Spleen (tissue), 11 donors: ENCODE measurements at regions not wholly inside any gene's neighbourhood (a gene's known extent, or its start where the extent isn't known, plus 50 kb on each side); places are given as distances from the start of the nearest gene placed in this dataset.

Experiments
- DNase-seq: peaks from one replicate; pipeline ENCODE4 v3.0.0-alpha.2; 2020
- H3K27ac ChIP-seq, 8 donors: fragments of 200-600 bp; sonication (generic) in 7 of 8; 1 replicate in 4 of 8; 2 replicates in 4 of 8; pipeline versions ENCODE4 v1.5.0 to v1.8.0; 2016 to 2021; ENCODE audit warnings: inconsistent platforms in 4 of 8, mild to moderate bottlenecking in 4 of 8, moderate library complexity in 1 of 8
- H3K27me3 ChIP-seq, 7 donors: fragments of 200-600 bp; sonication (generic) in 6 of 7; replicated peaks in 1 of 7; 1 replicate in 4 of 7; 2 replicates in 3 of 7; pipeline versions ENCODE4 v1.5.0 to v1.8.0; 2016 to 2021; ENCODE audit warnings: inconsistent platforms in 3 of 7, mild to moderate bottlenecking in 1 of 7
- H3K36me3 ChIP-seq, 6 donors: fragments of 200-600 bp; sonication (generic) in 5 of 6; 1 replicate in 4 of 6; 2 replicates in 2 of 6; pipeline versions ENCODE4 v1.5.0 to v1.8.0; 2016 to 2021; ENCODE audit warnings: inconsistent platforms in 2 of 6
- H3K4me1 ChIP-seq, 6 donors: fragments of 200-600 bp; sonication (generic) in 5 of 6; 1 replicate in 3 of 6; 2 replicates in 3 of 6; pipeline versions ENCODE4 v1.5.0 to v1.8.0; 2016 to 2021; ENCODE audit warnings: inconsistent platforms in 3 of 6
- H3K4me3 ChIP-seq, 8 donors: fragments of 200-600 bp; sonication (generic) in 7 of 8; 1 replicate in 4 of 8; 2 replicates in 4 of 8; pipeline versions ENCODE4 v1.5.0 to v1.8.0; 2016 to 2021; ENCODE audit warnings: inconsistent platforms in 4 of 8, mild to moderate bottlenecking in 4 of 8, moderate library complexity in 2 of 8
- H3K9me3 ChIP-seq, 8 donors: fragments of 200-600 bp; sonication (generic) in 7 of 8; 1 replicate in 4 of 8; 2 replicates in 4 of 8; pipeline versions ENCODE4 v1.5.0 to v1.8.0; 2016 to 2021; ENCODE audit warnings: inconsistent platforms in 4 of 8
- POLR2A ChIP-seq, 3 donors: fragments of 450-650 bp; IDR thresholded peaks; one replicate each; pipeline ENCODE4 v1.5.1; 2017; ENCODE audit warnings: antibody characterized with exemption in 3 of 3, mild to moderate bottlenecking in 1 of 3
- POLR2AphosphoS5 ChIP-seq, 3 donors: sonication (generic); formaldehyde crosslinking; IDR thresholded peaks; one replicate each; pipeline ENCODE4 v1.5.1; 2017; ENCODE audit warnings: antibody characterized with exemption in 3 of 3
- WGBS, 5 donors: extraction: QIAGEN DNeasy Blood & Tissue Kit in 3 of 5; methylation state at CpG; one replicate each; pipeline versions ENCODE4 v1.1.5 to v1.1.7; 2013 to 2018; 5-methylcytosine and 5-hydroxymethylcytosine counted together
- intact Hi-C: fragments of 100-400 bp; cut with DNase I; formaldehyde crosslinking; loops from one replicate; pipeline ENCODE4 v1.15.0; 2023; ENCODE audit warnings: low total_unique reads
- TF ChIP-seq, protein P1 (sequence below), 11 experiments: fragments of 200-600 bp in 7 of 11; fragments of 450-650 bp in 4 of 11; sonication (generic) in 4 of 11; IDR thresholded peaks in 8 of 11; conservative IDR thresholded peaks in 3 of 11; 1 replicate in 7 of 11; 2 replicates in 4 of 11; pipeline versions ENCODE4 v1.4.0 to v1.8.0; 2016 to 2021; ENCODE audit warnings: antibody characterized with exemption in 11 of 11, inconsistent platforms in 4 of 11, mild to moderate bottlenecking in 1 of 11
- donor health status: healthy with polysubstance abuse.
- donor health status: DM: no; HTN: no; CAD: no; lungs with moderate emphysema.
- donor health status: DM: no; HTN: no; CAD: no.
- donor health status: Bipolar disorder and iron deficiency.
- donor health status: healthy.
- donor health status: DM: no; HTN: no; CAD: no.
- donor health status: DM: yes; HTN: yes; CAD: no.

- H3K9me3 ChIP-seq: no peaks in the 10 kb centered on the region
- intact Hi-C loops: no loop called here
- 34 to 45% (median 38%) methylated on average over 10 of the region's 10 CpGs for WGBS, 5 donors
- H3K27me3 ChIP-seq: peaks cover 0 to 43% (median 7%) of the 10 kb centered on the region in 7 donors
- no peak overlapping the region for H3K27ac ChIP-seq
- TF ChIP-seq POLR2A (IDR thresholded peaks at IDR 0.05) (no peak), POLR2AphosphoS5 (IDR thresholded peaks at IDR 0.05) (no peak)
- TF ChIP-seq, protein P1, sequence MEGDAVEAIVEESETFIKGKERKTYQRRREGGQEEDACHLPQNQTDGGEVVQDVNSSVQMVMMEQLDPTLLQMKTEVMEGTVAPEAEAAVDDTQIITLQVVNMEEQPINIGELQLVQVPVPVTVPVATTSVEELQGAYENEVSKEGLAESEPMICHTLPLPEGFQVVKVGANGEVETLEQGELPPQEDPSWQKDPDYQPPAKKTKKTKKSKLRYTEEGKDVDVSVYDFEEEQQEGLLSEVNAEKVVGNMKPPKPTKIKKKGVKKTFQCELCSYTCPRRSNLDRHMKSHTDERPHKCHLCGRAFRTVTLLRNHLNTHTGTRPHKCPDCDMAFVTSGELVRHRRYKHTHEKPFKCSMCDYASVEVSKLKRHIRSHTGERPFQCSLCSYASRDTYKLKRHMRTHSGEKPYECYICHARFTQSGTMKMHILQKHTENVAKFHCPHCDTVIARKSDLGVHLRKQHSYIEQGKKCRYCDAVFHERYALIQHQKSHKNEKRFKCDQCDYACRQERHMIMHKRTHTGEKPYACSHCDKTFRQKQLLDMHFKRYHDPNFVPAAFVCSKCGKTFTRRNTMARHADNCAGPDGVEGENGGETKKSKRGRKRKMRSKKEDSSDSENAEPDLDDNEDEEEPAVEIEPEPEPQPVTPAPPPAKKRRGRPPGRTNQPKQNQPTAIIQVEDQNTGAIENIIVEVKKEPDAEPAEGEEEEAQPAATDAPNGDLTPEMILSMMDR (IDR thresholded peaks at IDR 0.05 in 8 of 11, conservative IDR thresholded peaks at IDR 0.05 in 3 of 11): no peak
- DNase-seq: no peak
- H3K4me3 ChIP-seq: peak overlapping the region in 1 of 8 donors; percentile 33
- H3K36me3 ChIP-seq: no peaks in the 10 kb centered on the region
- peaks cover 0 to 17% (median 10%) of the 10 kb centered on the region in 6 donors for H3K4me1 ChIP-seq
Measured at GRCh38 chr15:70585707-70586034, 177.7 kb downstream of the UACA start.

GRCh38 chr15:70584838-70585706 lies 178.3 kb downstream of the UACA start:
- TF ChIP-seq POLR2A (IDR thresholded peaks at IDR 0.05) (no peak), POLR2AphosphoS5 (IDR thresholded peaks at IDR 0.05) (no peak)
- TF ChIP-seq, protein P1 (IDR thresholded peaks at IDR 0.05 in 8 of 11, conservative IDR thresholded peaks at IDR 0.05 in 3 of 11): peak in 6 of 11 experiments; percentile 9 to 60 (median 42)
- 19 to 55% (median 21%) methylated on average over 9 to 64 of the region's 64 CpGs for WGBS, 5 donors
- Histone ChIP-seq H3K4me3 (peak overlapping the region in 2 of 8 donors; percentile 7 to 33), H3K9me3 (no peaks in the 10 kb centered on the region), H3K4me1 (peaks cover 0 to 20% (median 11%) of the 10 kb centered on the region in 6 donors), H3K36me3 (no peaks in the 10 kb centered on the region), H3K27me3 (peaks cover 0 to 47% (median 7%) of the 10 kb centered on the region in 7 donors), H3K27ac (no peak overlapping the region)
- intact Hi-C loops: no loop called here
- peak; percentile 75 for DNase-seq

GRCh38 chr15:70584441-70584837 lies 178.9 kb downstream of the UACA start:
- Histone ChIP-seq H3K27me3 (peaks cover 0 to 47% (median 7%) of the 10 kb centered on the region in 7 donors), H3K4me1 (peaks cover 0 to 20% (median 11%) of the 10 kb centered on the region in 6 donors), H3K4me3 (no peak overlapping the region), H3K27ac (no peak overlapping the region), H3K36me3 (no peaks in the 10 kb centered on the region), H3K9me3 (no peaks in the 10 kb centered on the region)
- DNase-seq: no peak
- no peak for TF ChIP-seq POLR2AphosphoS5 (IDR thresholded peaks at IDR 0.05)
- intact Hi-C loops: no loop called here
- WGBS, 5 donors: 89 to 92% (median 91%) methylated on average over 4 of the region's 4 CpGs

DNA sequence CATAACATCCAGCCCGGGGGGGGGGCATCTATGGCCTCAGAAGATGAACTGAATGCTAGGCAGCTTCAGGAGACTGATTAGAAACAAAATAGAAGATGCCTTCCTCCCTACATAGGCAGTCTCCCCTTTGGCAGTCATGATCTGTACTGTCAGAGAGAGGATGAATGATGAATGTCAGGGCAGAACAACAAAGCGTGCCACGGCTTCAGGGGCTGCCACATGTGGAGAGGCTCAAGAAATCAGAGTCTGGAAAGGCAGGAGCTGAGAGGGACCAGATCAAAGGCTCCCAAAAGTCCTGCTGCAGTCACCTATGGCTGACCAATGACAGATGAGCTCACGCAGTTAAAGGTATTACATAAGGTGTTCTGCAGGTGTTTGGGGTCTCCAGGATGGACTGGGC lies 180.4 kb downstream of the UACA start:
- WGBS, 5 donors: 58 to 74% (median 72%) methylated on average over 4 of the region's 4 CpGs
- H3K4me3 ChIP-seq: no peak overlapping the region
- peaks cover 0 to 43% (median 7%) of the 10 kb centered on the region in 7 donors for H3K27me3 ChIP-seq
- TF ChIP-seq, protein P1 (IDR thresholded peaks at IDR 0.05 in 8 of 11, conservative IDR thresholded peaks at IDR 0.05 in 3 of 11): no peak
- TF ChIP-seq POLR2AphosphoS5 (IDR thresholded peaks at IDR 0.05): no peak
- no peak for TF ChIP-seq POLR2A (IDR thresholded peaks at IDR 0.05)
- H3K4me1 ChIP-seq: peaks cover 0 to 20% (median 11%) of the 10 kb centered on the region in 6 donors
- no peaks in the 10 kb centered on the region for H3K36me3 ChIP-seq
- DNase-seq: no peak
- no peak overlapping the region for H3K27ac ChIP-seq
- no peaks in the 10 kb centered on the region for H3K9me3 ChIP-seq
- intact Hi-C loops: no loop called here
